HG03521 (cell line): ENCODE measurements at regions not wholly inside any gene's neighbourhood (a gene's known extent, or its start where the extent isn't known, plus 50 kb on each side); places are given as distances from the start of the nearest gene placed in this dataset.
A peak's percentile ranks its signal among the peaks of the same experiment; 100 is the strongest.
"Not testable (repeated sequence)": the region's sequence is repeated elsewhere in the genome, so short reads cannot be mapped to it uniquely, and the experiment has no call there.

Experiments used
- ATAC-seq: cut with Tn5 transposase; IDR thresholded peaks from one replicate; pipeline ENCODE4 v1.9.1; 2021; ENCODE audit warnings: mild to moderate bottlenecking, moderate library complexity; ENCODE audit not compliant: unreplicated experiment

GRCh38 chr7:113784316-113784715, 134.5 kb downstream of the PPP1R3A start:
- ATAC-seq = no peak

- no peak for ATAC-seq
These were observed 135.4 kb downstream of the PPP1R3A start for GRCh38 chr7:113783403-113783802.

DNA sequence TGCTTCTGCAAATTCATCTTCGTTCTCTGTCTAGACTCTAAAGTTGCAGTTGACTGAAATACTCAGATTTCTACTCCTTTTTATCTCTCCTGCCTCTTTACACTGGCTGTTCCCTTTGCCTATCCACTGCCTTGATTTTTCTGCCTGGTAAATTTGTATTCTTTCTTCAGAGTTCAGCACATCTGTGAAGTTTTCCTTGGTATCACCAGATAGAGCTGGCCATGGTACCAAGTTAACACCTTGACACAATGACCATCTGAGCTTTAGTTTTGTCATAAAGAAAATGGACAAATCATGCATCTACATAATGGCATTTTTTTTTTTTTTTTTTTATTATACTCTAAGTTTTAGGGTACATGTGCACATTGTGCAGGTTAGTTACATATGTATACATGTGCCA, 143.0 kb downstream of the PPP1R3A start:
- no peak for ATAC-seq

- no peak for ATAC-seq
These were observed 143.4 kb downstream of the PPP1R3A start for GRCh38 chr7:113775401-113775800.

GRCh38 chr7:113774182-113774807, 144.5 kb downstream of the PPP1R3A start:
- peak; percentile 71 for ATAC-seq

DNA sequence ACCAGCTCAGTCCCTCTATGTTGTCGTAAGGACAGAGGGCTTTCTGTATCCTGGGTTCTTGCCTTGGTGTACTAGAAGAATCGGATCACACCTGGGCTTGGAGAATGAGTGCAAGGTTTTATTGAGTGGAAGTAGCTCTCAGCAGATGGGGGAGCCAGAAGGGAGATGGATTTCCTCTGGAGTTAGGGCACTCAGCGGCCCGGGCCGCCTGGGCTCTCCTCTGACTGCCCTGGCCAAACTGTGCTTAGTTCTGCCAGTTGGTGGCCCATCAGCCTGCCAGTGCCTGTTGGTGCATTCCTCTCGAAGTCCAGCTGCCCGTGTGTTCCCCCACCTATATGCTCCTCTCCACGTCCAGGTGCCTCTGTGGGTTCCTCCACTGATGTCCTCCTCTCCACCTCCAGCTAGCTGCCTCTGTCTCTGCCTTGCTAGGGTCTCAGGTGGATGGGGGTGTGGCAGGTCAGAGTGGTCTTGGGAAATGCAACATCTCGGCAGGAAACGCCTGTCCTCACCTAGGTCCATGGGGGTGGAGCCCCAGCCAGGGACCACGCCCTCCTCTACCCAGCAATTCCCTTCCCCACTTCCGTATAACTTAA, 148.6 kb downstream of the PPP1R3A start:
- ATAC-seq = no peak

GRCh38 chr7:113768387-113768786, 150.4 kb downstream of the PPP1R3A start:
- ATAC-seq = no peak

GRCh38 chr7:113764401-113765035, 154.3 kb downstream of the PPP1R3A start:
- no peak for ATAC-seq

- no peak for ATAC-seq
These were observed 155.6 kb downstream of the PPP1R3A start for GRCh38 chr7:113763226-113763625.

- no peak for ATAC-seq
These were observed 162.6 kb downstream of the PPP1R3A start for GRCh38 chr7:113756250-113756649.

DNA sequence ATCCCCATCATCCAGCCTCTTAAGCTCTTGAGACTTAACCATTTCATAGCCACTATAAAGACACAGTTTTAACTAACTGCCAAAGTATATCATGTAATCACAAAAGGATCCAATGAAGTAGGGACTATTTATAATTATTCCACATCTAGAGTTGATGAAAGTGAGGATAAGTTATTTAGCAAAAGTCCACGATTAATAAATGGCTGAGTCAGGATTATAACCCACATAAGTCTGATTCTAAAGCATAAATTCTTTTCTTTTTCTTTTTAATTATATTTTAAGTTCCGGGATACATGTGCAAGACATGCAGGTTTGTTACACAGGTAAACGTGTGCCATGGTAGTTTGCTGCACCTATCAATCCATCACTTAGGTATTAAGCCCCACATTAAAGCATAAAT, 166.1 kb downstream of the PPP1R3A start:
- ATAC-seq = no peak

- ATAC-seq = no peak
These were observed 166.5 kb downstream of the PPP1R3A start for GRCh38 chr7:113752289-113752688.

- no peak for ATAC-seq
These were observed 167.3 kb downstream of the PPP1R3A start for GRCh38 chr7:113751547-113751946.

- ATAC-seq = not testable (repeated sequence)
These were observed 170.4 kb downstream of the PPP1R3A start for GRCh38 chr7:113748385-113748784.

DNA sequence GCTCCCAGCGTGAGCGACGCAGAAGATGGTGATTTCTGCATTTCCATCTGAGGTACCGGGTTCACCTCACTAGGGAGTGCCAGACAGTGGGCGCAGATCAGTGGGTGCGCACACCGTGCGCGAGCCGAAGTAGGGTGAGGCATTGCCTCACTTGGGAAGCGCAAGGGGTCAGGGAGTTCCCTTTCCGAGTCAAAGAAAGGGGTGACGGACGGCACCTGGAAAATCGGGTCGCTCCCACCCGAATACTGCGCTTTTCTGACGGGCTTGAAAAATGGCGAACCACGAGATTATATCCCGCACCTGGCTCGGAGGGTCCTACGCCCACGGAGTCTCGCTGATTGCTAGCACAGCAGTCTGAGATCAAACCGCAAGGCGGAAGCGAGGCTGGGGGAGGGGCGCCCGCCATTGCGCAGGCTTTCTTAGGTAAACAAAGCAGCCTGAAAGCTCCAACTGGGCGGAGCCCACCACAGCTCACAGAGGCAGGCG, 175.8 kb downstream of the PPP1R3A start:
- not testable (repeated sequence) for ATAC-seq

DNA sequence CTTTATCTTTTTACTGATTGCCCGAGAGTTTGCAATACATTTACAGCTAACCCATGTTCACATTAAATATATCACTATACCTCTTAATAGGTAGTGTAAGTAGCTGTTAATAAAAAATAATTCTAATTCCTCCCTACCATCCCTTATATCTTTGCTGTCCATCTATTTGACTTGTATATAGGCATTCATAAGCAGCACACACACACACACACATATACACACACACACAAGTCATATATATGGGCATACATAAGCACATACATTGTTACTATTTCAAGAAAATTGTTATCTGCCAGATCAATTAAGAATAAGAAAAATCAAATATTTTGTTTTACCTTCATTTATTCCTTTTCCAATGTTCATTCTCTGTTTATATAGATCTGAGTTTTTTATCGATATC, 176.4 kb downstream of the PPP1R3A start:
- ATAC-seq = no peak

GRCh38 chr7:113731571-113731970, 187.2 kb downstream of the PPP1R3A start:
- ATAC-seq = no peak

GRCh38 chr7:113730309-113730955, 188.4 kb downstream of the PPP1R3A start:
- ATAC-seq = no peak

- no peak for ATAC-seq
These were observed 191.3 kb downstream of the PPP1R3A start for GRCh38 chr7:113727486-113727885.

DNA sequence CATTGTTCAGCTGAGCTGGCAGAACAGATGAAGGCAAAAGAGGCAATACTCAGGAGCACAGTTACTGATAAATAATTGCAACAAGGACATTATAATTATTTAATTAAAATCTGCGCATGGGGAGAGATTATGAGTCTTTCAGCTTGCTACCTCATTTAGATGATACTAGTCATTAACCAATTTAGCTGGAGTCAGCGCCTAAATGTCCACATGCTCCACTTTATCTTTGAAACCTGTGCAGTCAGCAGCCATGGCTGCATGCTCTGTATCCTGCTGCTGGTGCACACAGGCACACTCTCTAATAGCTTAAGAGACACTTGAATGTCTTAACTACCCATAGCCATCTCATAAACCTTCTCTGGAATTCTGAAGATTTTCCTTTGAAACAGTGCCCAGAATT, 196.8 kb downstream of the PPP1R3A start:
- no peak for ATAC-seq

DNA sequence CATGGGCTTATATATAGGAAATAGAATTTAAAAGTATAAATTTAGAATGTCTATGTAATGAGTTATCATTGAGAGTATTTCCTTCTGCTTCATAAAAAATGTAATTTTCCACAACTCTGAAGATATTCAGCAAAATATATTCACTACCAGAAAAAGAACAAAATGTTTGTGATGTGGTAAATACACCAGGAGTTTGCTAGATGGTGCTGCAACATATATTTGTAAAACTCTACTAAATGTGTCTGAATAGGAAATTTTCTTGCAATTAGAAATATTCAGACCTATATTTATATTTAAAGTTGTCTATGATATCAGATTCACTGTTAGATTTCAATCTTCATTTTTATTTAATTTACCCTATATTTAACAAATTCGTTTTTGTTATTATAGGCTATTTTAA, 201.1 kb downstream of the PPP1R3A start:
- ATAC-seq = no peak
